HCT116 (cell line): ENCODE measurements at regions not wholly inside any gene's neighbourhood (a gene's known extent, or its start where the extent isn't known, plus 50 kb on each side); places are given as distances from the start of the nearest gene placed in this dataset.

Source experiments
- ATAC-seq: fragments of 200-7000 bp; cut with Tn5 transposase; 2 replicates; pipeline ENCODE4 v1.9.1; 2020; ENCODE audit warnings: mild to moderate bottlenecking, moderate library complexity
- BruUV-seq: library from RNA; stranded (reverse); fragments of 400-500 nt; replicated peaks from 2 replicates; lab custom pipeline; 2021; lab: Mats Ljungman, UMichigan
- CTCF ChIA-PET: fragments of 300-600 bp; sonication (Branson Sonifier 250); formaldehyde crosslinking; loops from one replicate; lab custom pipeline; 2021; ENCODE audit warnings: antibody characterized with exemption; lab: Charles Lee
- POLR2A ChIA-PET: fragments of 300-600, 350-600 bp; sonication (Branson Sonifier 250); formaldehyde crosslinking; loops from one replicate; lab custom pipeline; 2021; ENCODE audit warnings: antibody characterized with exemption; lab: Charles Lee
- RAD21 ChIA-PET, 2 experiments: fragments of 300-600 bp; sonication (Branson Sonifier 250); formaldehyde crosslinking; loops; one replicate each; lab custom pipeline; 2023; ENCODE audit warnings: low total read pairs in 2 of 2; ENCODE audit not compliant: uncharacterized antibody in 2 of 2, unreplicated experiment in 2 of 2, low non-redundant PET in 1 of 2; lab: Charles Lee
- DNase-seq: peaks from one replicate; pipeline ENCODE4 v3.0.0-alpha.2; 2010; ENCODE audit warnings: low read depth, low spot score
- H2AFZ ChIP-seq: fragments of 200-600 bp; shearing (Covaris generic), sonication (generic); 2 replicates; pipeline ENCODE4 v1.6.1; 2017; ENCODE audit warnings: low read depth, mixed run types, mixed read lengths, antibody characterized with exemption, low read length; ENCODE audit not compliant: poor library complexity, severe bottlenecking
- H3K27ac ChIP-seq: 2 replicates; pipeline ENCODE4 v1.5.1; 2012; ENCODE audit warnings: low read depth, low read length
- H3K27me3 ChIP-seq: fragments of 200-600 bp; sonication (generic); 2 replicates; pipeline ENCODE4 v1.6.1; 2016; ENCODE audit warnings: mixed run types, low read length, mixed read lengths; ENCODE audit not compliant: insufficient read depth
- H3K36me3 ChIP-seq, 2 experiments: fragments of 200-500 bp in 1 of 2; fragments of 200-600 bp in 1 of 2; sonication (Bioruptor generic) in 1 of 2; sonication (generic) in 1 of 2; 2 replicates each; pipeline versions ENCODE4 v1.5.1 to v1.6.1; 2014 to 2016; ENCODE audit warnings: low read length in 2 of 2, inconsistent platforms in 1 of 2, mixed read lengths in 1 of 2, mixed run types in 1 of 2; ENCODE audit not compliant: insufficient read depth in 2 of 2, control insufficient read depth in 1 of 2
- H3K4me1 ChIP-seq, 2 experiments: fragments of 200-600 bp in 1 of 2; sonication (generic) in 1 of 2; 2 replicates each; pipeline versions ENCODE4 v1.5.1 to v1.6.1; 2012 to 2017; ENCODE audit warnings: low read length in 2 of 2, inconsistent platforms in 1 of 2, mild to moderate bottlenecking in 1 of 2, mixed read lengths in 1 of 2, mixed run types in 1 of 2, moderate library complexity in 1 of 2; ENCODE audit not compliant: insufficient read depth in 2 of 2, control insufficient read depth in 1 of 2
- H3K4me2 ChIP-seq: fragments of 200-600 bp; sonication (generic); 2 replicates; pipeline ENCODE4 v1.6.1; 2017; ENCODE audit warnings: mixed run types, low read length, mixed read lengths
- H3K4me3 ChIP-seq, 2 experiments: fragments of 200-600 bp in 1 of 2; sonication (generic) in 1 of 2; replicated peaks in 1 of 2; 2 replicates each; pipeline ENCODE4 v1.5.1; 2011 to 2016; ENCODE audit warnings: low read length in 2 of 2, control low read depth in 1 of 2, low read depth in 1 of 2, mild to moderate bottlenecking in 1 of 2, mixed read lengths in 1 of 2, mixed run types in 1 of 2
- H3K79me2 ChIP-seq: fragments of 200-600 bp; sonication (generic); 2 replicates; pipeline ENCODE4 v1.6.1; 2017; ENCODE audit warnings: mild to moderate bottlenecking, mixed run types, low read length, moderate library complexity, mixed read lengths; ENCODE audit not compliant: insufficient read depth
- H3K9ac ChIP-seq: fragments of 200-600 bp; sonication (generic); 2 replicates; pipeline ENCODE4 v1.6.1; 2016; ENCODE audit warnings: low read length, mixed read lengths
- H3K9me2 ChIP-seq: fragments of 200-600 bp; sonication (generic), shearing (Covaris generic); 2 replicates; pipeline ENCODE4 v1.6.1; 2017; ENCODE audit warnings: mixed run types, mild to moderate bottlenecking, moderate library complexity; ENCODE audit not compliant: insufficient read depth
- H3K9me3 ChIP-seq, 2 experiments: fragments of 200-500 bp in 1 of 2; fragments of 200-600 bp in 1 of 2; sonication (Bioruptor generic) in 1 of 2; sonication (generic) in 1 of 2; 2 replicates each; pipeline ENCODE4 v1.6.1; 2014 to 2017; ENCODE audit warnings: low read length in 2 of 2, mixed read lengths in 2 of 2, inconsistent platforms in 1 of 2, low read depth in 1 of 2, mild to moderate bottlenecking in 1 of 2, mixed run types in 1 of 2, moderate library complexity in 1 of 2; ENCODE audit not compliant: control insufficient read depth in 1 of 2, insufficient read depth in 1 of 2
- H4K20me1 ChIP-seq: fragments of 200-600 bp; sonication (generic), shearing (Covaris generic); 2 replicates; pipeline ENCODE4 v1.6.1; 2017; ENCODE audit warnings: mixed run types, mild to moderate bottlenecking, moderate library complexity; ENCODE audit not compliant: insufficient read depth
- ELF1 ChIP-seq: IDR thresholded peaks from 2 replicates; pipeline ENCODE4 v1.6.1; 2012; ENCODE audit warnings: low read depth, borderline replicate concordance
- FOSL1 ChIP-seq: IDR thresholded peaks from 2 replicates; pipeline ENCODE4 v1.6.1; 2012; ENCODE audit warnings: low read depth
- POLR2AphosphoS5 ChIP-seq: IDR thresholded peaks from 2 replicates; pipeline ENCODE4 v1.6.1; 2011; ENCODE audit warnings: mild to moderate bottlenecking, low read depth, low read length, moderate library complexity
- RAD21 ChIP-seq: IDR thresholded peaks from 2 replicates; pipeline ENCODE4 v1.6.1; 2012; ENCODE audit warnings: low read depth, mild to moderate bottlenecking
- SIN3A ChIP-seq: IDR thresholded peaks from 2 replicates; pipeline ENCODE4 v1.6.1; 2012; ENCODE audit warnings: low read depth
- SP1 ChIP-seq: IDR thresholded peaks from 2 replicates; pipeline ENCODE4 v1.6.1; 2012; ENCODE audit warnings: low read depth
- TCF7L2 ChIP-seq: IDR thresholded peaks from 2 replicates; pipeline ENCODE4 v1.7.0; 2011; ENCODE audit warnings: borderline replicate concordance, inconsistent platforms; ENCODE audit not compliant: insufficient read depth, insufficient read length; ENCODE audit errors: extremely low read depth
- ZFX ChIP-seq: fragments of 450-650 bp; IDR thresholded peaks from 2 replicates; pipeline ENCODE4 v1.6.1; 2017
- intact Hi-C: fragments of 100-400 bp; cut with micrococcal nuclease; formaldehyde crosslinking; loops from 2 replicates; pipeline ENCODE4 v1.10.0; 2022
- TF ChIP-seq, protein P1 (sequence below), 3 experiments: fragments of 200-600 bp in 1 of 3; sonication (generic) in 1 of 3; IDR thresholded peaks in 2 of 3; conservative IDR thresholded peaks in 1 of 3; 2 replicates each; pipeline ENCODE4 v1.5.1; 2012 to 2017; ENCODE audit warnings: low read depth in 2 of 3, low read length in 2 of 3, antibody characterized with exemption in 1 of 3, borderline replicate concordance in 1 of 3, control low read depth in 1 of 3, mild to moderate bottlenecking in 1 of 3, mixed read lengths in 1 of 3, mixed run types in 1 of 3, moderate library complexity in 1 of 3; ENCODE audit not compliant: insufficient read depth in 1 of 3
- TF ChIP-seq, protein P2 (sequence below): IDR thresholded peaks from 2 replicates; pipeline ENCODE4 v1.6.1; 2012; ENCODE audit warnings: low read depth

DNA sequence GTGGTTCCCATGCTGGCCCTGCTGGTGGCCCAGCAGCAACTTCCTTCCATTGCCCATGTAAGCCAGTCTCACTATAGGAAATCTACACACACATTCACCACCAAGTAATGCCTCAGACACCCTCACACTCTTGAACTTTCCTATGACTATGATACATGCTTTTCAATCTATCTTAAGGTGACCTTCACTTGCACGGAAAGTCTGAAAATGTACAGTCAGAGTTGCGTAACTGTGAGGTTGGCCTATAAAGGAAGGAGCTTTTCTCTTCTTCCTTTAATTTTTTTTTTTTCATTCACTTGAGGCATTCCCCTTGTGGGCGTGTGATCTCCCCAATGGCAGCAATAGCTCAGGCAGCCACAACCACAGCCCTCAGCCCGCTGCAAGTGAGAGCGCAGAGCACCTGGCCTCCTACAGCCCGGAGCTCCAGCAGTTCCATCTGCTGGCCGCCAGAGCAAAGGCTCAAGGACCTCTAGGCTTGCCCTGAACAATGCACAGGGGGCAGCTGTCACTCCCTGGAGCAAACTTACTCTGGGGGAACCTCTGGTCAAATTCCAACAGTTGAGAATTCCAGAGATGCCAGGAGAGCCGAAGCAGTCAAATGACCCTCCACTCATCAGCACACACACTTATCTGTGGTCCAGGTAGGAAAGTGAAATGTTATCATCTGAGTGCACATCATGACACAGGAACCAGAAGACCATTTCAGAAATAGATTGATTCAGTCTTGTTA lies 123.1 kb upstream of the ADO start:
- Histone ChIP-seq H3K9me2 (no peaks in the 10 kb centered on the region), H3K27ac (no peak overlapping the region), H2AFZ (no peak overlapping the region), H3K27me3 (no peaks in the 10 kb centered on the region), H3K9ac (no peak overlapping the region), H3K9me3 (no peaks in the 10 kb centered on the region), H3K4me1 (no peaks in the 10 kb centered on the region), H3K4me2 (no peak overlapping the region), H3K36me3 (no peaks in the 10 kb centered on the region), H3K79me2 (no peaks in the 10 kb centered on the region), H4K20me1 (no peaks in the 10 kb centered on the region; the same call in 1 of the 2 replicates), H3K4me3 (no peak overlapping the region)
- BruUV-seq: no TSS peak
- ATAC-seq: peak; percentile 47
- RAD21 ChIA-PET: no interaction called here
- intact Hi-C loops: loop anchor here (5.0 kb wide), 1 partner anchor 69 kb away; no protein-coding TSS in a partner anchor
- DNase-seq: no peak
- TF ChIP-seq POLR2AphosphoS5 (no peak), ZFX (no peak), RAD21 (no peak), SIN3A (no peak), FOSL1 (no peak), ELF1 (no peak), TCF7L2 (no peak), SP1 (no peak)
- TF ChIP-seq, protein P1, sequence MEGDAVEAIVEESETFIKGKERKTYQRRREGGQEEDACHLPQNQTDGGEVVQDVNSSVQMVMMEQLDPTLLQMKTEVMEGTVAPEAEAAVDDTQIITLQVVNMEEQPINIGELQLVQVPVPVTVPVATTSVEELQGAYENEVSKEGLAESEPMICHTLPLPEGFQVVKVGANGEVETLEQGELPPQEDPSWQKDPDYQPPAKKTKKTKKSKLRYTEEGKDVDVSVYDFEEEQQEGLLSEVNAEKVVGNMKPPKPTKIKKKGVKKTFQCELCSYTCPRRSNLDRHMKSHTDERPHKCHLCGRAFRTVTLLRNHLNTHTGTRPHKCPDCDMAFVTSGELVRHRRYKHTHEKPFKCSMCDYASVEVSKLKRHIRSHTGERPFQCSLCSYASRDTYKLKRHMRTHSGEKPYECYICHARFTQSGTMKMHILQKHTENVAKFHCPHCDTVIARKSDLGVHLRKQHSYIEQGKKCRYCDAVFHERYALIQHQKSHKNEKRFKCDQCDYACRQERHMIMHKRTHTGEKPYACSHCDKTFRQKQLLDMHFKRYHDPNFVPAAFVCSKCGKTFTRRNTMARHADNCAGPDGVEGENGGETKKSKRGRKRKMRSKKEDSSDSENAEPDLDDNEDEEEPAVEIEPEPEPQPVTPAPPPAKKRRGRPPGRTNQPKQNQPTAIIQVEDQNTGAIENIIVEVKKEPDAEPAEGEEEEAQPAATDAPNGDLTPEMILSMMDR (IDR thresholded peaks at IDR 0.05 in 2 of 3, conservative IDR thresholded peaks at IDR 0.05 in 1 of 3; ENCODE audit: borderline replicate concordance in 1 of 3, insufficient read depth in 1 of 3, low read depth in 2 of 3, low read length in 2 of 3): no peak
- TF ChIP-seq, protein P2, sequence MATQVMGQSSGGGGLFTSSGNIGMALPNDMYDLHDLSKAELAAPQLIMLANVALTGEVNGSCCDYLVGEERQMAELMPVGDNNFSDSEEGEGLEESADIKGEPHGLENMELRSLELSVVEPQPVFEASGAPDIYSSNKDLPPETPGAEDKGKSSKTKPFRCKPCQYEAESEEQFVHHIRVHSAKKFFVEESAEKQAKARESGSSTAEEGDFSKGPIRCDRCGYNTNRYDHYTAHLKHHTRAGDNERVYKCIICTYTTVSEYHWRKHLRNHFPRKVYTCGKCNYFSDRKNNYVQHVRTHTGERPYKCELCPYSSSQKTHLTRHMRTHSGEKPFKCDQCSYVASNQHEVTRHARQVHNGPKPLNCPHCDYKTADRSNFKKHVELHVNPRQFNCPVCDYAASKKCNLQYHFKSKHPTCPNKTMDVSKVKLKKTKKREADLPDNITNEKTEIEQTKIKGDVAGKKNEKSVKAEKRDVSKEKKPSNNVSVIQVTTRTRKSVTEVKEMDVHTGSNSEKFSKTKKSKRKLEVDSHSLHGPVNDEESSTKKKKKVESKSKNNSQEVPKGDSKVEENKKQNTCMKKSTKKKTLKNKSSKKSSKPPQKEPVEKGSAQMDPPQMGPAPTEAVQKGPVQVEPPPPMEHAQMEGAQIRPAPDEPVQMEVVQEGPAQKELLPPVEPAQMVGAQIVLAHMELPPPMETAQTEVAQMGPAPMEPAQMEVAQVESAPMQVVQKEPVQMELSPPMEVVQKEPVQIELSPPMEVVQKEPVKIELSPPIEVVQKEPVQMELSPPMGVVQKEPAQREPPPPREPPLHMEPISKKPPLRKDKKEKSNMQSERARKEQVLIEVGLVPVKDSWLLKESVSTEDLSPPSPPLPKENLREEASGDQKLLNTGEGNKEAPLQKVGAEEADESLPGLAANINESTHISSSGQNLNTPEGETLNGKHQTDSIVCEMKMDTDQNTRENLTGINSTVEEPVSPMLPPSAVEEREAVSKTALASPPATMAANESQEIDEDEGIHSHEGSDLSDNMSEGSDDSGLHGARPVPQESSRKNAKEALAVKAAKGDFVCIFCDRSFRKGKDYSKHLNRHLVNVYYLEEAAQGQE: no peak
- CTCF ChIA-PET: no interaction called here
- POLR2A ChIA-PET: no interaction called here
